ENCODE measurements at regions not wholly inside any gene's neighbourhood (a gene's known extent, or its start where the extent isn't known, plus 50 kb on each side); places are given as distances from the start of the nearest gene placed in this dataset.

DNA sequence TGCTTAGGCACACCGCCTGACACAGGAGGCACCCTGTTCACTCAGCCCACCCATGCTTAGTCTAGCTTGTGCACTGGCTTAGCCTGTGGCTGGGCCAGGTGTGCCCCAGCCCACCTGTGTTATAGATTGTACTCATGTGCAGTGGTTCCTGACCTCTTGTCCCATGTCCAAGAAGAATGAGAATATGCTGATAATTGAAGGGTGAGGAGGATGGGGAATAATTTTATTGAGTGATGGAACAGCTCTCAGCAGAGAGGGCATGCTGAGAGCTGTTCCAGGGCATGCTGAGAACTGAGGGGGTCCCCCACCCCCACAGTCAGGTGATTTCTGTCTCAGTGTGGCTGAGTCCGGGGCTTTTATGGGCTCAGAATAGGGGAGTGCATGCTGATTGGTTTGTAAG, 395.9 kb downstream of the FUT8 start:
- TF ChIP-seq, protein P1, sequence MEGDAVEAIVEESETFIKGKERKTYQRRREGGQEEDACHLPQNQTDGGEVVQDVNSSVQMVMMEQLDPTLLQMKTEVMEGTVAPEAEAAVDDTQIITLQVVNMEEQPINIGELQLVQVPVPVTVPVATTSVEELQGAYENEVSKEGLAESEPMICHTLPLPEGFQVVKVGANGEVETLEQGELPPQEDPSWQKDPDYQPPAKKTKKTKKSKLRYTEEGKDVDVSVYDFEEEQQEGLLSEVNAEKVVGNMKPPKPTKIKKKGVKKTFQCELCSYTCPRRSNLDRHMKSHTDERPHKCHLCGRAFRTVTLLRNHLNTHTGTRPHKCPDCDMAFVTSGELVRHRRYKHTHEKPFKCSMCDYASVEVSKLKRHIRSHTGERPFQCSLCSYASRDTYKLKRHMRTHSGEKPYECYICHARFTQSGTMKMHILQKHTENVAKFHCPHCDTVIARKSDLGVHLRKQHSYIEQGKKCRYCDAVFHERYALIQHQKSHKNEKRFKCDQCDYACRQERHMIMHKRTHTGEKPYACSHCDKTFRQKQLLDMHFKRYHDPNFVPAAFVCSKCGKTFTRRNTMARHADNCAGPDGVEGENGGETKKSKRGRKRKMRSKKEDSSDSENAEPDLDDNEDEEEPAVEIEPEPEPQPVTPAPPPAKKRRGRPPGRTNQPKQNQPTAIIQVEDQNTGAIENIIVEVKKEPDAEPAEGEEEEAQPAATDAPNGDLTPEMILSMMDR (conservative IDR thresholded peaks at IDR 0.05; ENCODE audit: low read depth, low read length) = no peak
- TF ChIP-seq EZH2 (IDR thresholded peaks at IDR 0.05; ENCODE audit: borderline replicate concordance, low read depth, low read length, poor library complexity, severe bottlenecking) = no peak
